OCI-LY1 (cell line): ENCODE measurements at regions not wholly inside any gene's neighbourhood (a gene's known extent, or its start where the extent isn't known, plus 50 kb on each side); places are given as distances from the start of the nearest gene placed in this dataset.

Experiments
- H2AFZ ChIP-seq: fragments of 200-600 bp; sonication (generic), shearing (Covaris generic); 2 replicates; pipeline ENCODE4 v1.6.0; 2014; ENCODE audit warnings: antibody characterized with exemption, mild to moderate bottlenecking, low read length
- H3F3A ChIP-seq: fragments of 200-600 bp; sonication (generic), shearing (Covaris generic); 2 replicates; pipeline ENCODE4 v1.6.0; 2014; ENCODE audit warnings: mild to moderate bottlenecking, antibody characterized with exemption, low read length, moderate library complexity; ENCODE audit not compliant: insufficient read depth
- H3K27ac ChIP-seq: fragments of 200-600 bp; sonication (generic); 2 replicates; pipeline ENCODE4 v1.5.1; 2014; ENCODE audit warnings: low read length, mixed run types, mild to moderate bottlenecking, low read depth; ENCODE audit not compliant: poor library complexity, severe bottlenecking
- H3K27me3 ChIP-seq: fragments of 200-600 bp; sonication (generic); 2 replicates; pipeline ENCODE4 v1.6.0; 2014; ENCODE audit warnings: antibody characterized with exemption, mild to moderate bottlenecking, low read length, moderate library complexity; ENCODE audit not compliant: insufficient read depth
- H3K36me3 ChIP-seq: fragments of 200-600 bp; sonication (generic); 2 replicates; pipeline ENCODE4 v1.6.1; 2014; ENCODE audit warnings: mild to moderate bottlenecking, antibody characterized with exemption, low read length, moderate library complexity, mixed read lengths; ENCODE audit not compliant: insufficient read depth
- H3K4me1 ChIP-seq: fragments of 200-600 bp; sonication (generic); 2 replicates; pipeline ENCODE4 v1.5.1; 2014; ENCODE audit warnings: mild to moderate bottlenecking, low read length, moderate library complexity; ENCODE audit not compliant: insufficient read depth, severe bottlenecking
- H3K4me2 ChIP-seq: fragments of 200-600 bp; sonication (generic), shearing (Covaris generic); 2 replicates; pipeline ENCODE4 v1.6.1; 2014; ENCODE audit warnings: low read length
- H3K4me3 ChIP-seq: fragments of 200-600 bp; sonication (generic); 2 replicates; pipeline ENCODE4 v1.5.1; 2014; ENCODE audit warnings: low read length, low read depth, mild to moderate bottlenecking, mixed read lengths; ENCODE audit not compliant: poor library complexity, severe bottlenecking
- H3K79me2 ChIP-seq: fragments of 200-600 bp; shearing (Covaris generic); 2 replicates; pipeline ENCODE4 v1.6.1; 2016; ENCODE audit warnings: mixed run types, low read length, mixed read lengths; ENCODE audit not compliant: insufficient read depth
- H3K9ac ChIP-seq: fragments of 200-600 bp; sonication (generic), shearing (Covaris generic); 2 replicates; pipeline ENCODE4 v1.6.1; 2014; ENCODE audit warnings: mild to moderate bottlenecking, low read length, mixed read lengths
- H3K9me2 ChIP-seq: fragments of 200-600 bp; sonication (generic), shearing (Covaris generic); 2 replicates; pipeline ENCODE4 v1.6.1; 2014; ENCODE audit warnings: low read depth, mild to moderate bottlenecking, low read length, mixed read lengths
- H3K9me3 ChIP-seq: fragments of 200-600 bp; shearing (Covaris generic); 2 replicates; pipeline ENCODE4 v1.6.1; 2014; ENCODE audit warnings: low read length, mixed read lengths
- H4K20me1 ChIP-seq: fragments of 200-600 bp; sonication (generic), shearing (Covaris generic); 2 replicates; pipeline ENCODE4 v1.6.0; 2016; ENCODE audit warnings: mild to moderate bottlenecking, low read length; ENCODE audit not compliant: insufficient read depth
- CTCF ChIP-seq: fragments of 200-600 bp; sonication (generic), shearing (Covaris generic); IDR thresholded peaks from 2 replicates; pipeline ENCODE4 v1.5.1; 2017; ENCODE audit warnings: mild to moderate bottlenecking, antibody characterized with exemption, low read length, moderate library complexity, mixed read lengths
- EZH2 ChIP-seq: fragments of 200-600 bp; sonication (generic), shearing (Covaris generic); IDR thresholded peaks from 2 replicates; pipeline ENCODE4 v1.8.0; 2017; ENCODE audit warnings: borderline replicate concordance, mixed run types, mild to moderate bottlenecking, antibody characterized with exemption, low read length, moderate library complexity, mixed read lengths

- Histone ChIP-seq H4K20me1 (no peaks in the 10 kb centered on the region), H3K4me2 (no peak overlapping the region), H3K79me2 (no peaks in the 10 kb centered on the region), H3K9me2 (no peaks in the 10 kb centered on the region), H3K9me3 (no peaks in the 10 kb centered on the region), H3F3A (no peaks in the 10 kb centered on the region), H3K9ac (no peak overlapping the region), H3K4me3 (no peak overlapping the region), H2AFZ (no peak overlapping the region), H3K27ac (no peak overlapping the region), H3K36me3 (no peaks in the 10 kb centered on the region), H3K27me3 (no peaks in the 10 kb centered on the region), H3K4me1 (no peaks in the 10 kb centered on the region)
- TF ChIP-seq EZH2 (no peak), CTCF (no peak)
Measured at GRCh38 chr12:66999141-66999540, 270.0 kb upstream of the CAND1 start.

GRCh38 chr12:67001251-67001650 is 267.9 kb upstream of the CAND1 start:
- Histone ChIP-seq H3K4me2 (no peak overlapping the region), H2AFZ (no peak overlapping the region), H3K9ac (no peak overlapping the region), H3K9me2 (no peaks in the 10 kb centered on the region), H3K79me2 (no peaks in the 10 kb centered on the region), H3K27ac (no peak overlapping the region), H3K4me3 (no peak overlapping the region), H3K27me3 (no peaks in the 10 kb centered on the region), H3K4me1 (no peaks in the 10 kb centered on the region), H3K9me3 (no peaks in the 10 kb centered on the region), H3K36me3 (no peaks in the 10 kb centered on the region), H4K20me1 (no peaks in the 10 kb centered on the region), H3F3A (no peaks in the 10 kb centered on the region)
- TF ChIP-seq CTCF (no peak), EZH2 (no peak)

GRCh38 chr12:67002720-67003119 is 266.4 kb upstream of the CAND1 start:
- Histone ChIP-seq H3K27ac (no peak overlapping the region), H3K4me2 (no peak overlapping the region), H2AFZ (no peak overlapping the region), H3K9me2 (no peaks in the 10 kb centered on the region), H3K27me3 (no peaks in the 10 kb centered on the region), H3K36me3 (no peaks in the 10 kb centered on the region), H3F3A (no peaks in the 10 kb centered on the region), H3K79me2 (no peaks in the 10 kb centered on the region), H4K20me1 (no peaks in the 10 kb centered on the region), H3K4me1 (no peaks in the 10 kb centered on the region), H3K9me3 (no peaks in the 10 kb centered on the region), H3K4me3 (no peak overlapping the region), H3K9ac (no peak overlapping the region)
- TF ChIP-seq CTCF (no peak), EZH2 (no peak)
